PC-3 (cell line): ENCODE measurements at regions not wholly inside any gene's neighbourhood (a gene's known extent, or its start where the extent isn't known, plus 50 kb on each side); places are given as distances from the start of the nearest gene placed in this dataset.

Experiments used
- CTCF ChIP-seq: fragments of 300-600 bp; sonication (generic); conservative IDR thresholded peaks from 2 replicates; pipeline ENCODE4 v1.5.1; 2017; ENCODE audit warnings: antibody characterized with exemption, low read depth, mild to moderate bottlenecking, low read length
- EZH2 ChIP-seq: fragments of 300-600 bp; sonication (generic); IDR thresholded peaks from one replicate; pipeline ENCODE4 v1.6.1; 2017; ENCODE audit warnings: antibody characterized with exemption, mild to moderate bottlenecking, low read length; ENCODE audit not compliant: unreplicated experiment
- EZH2phosphoT487 ChIP-seq: fragments of 300-600 bp; sonication (generic); IDR thresholded peaks from 2 replicates; pipeline ENCODE4 v1.6.1; 2018; ENCODE audit warnings: mild to moderate bottlenecking, antibody characterized with exemption, low read length, borderline replicate concordance

DNA sequence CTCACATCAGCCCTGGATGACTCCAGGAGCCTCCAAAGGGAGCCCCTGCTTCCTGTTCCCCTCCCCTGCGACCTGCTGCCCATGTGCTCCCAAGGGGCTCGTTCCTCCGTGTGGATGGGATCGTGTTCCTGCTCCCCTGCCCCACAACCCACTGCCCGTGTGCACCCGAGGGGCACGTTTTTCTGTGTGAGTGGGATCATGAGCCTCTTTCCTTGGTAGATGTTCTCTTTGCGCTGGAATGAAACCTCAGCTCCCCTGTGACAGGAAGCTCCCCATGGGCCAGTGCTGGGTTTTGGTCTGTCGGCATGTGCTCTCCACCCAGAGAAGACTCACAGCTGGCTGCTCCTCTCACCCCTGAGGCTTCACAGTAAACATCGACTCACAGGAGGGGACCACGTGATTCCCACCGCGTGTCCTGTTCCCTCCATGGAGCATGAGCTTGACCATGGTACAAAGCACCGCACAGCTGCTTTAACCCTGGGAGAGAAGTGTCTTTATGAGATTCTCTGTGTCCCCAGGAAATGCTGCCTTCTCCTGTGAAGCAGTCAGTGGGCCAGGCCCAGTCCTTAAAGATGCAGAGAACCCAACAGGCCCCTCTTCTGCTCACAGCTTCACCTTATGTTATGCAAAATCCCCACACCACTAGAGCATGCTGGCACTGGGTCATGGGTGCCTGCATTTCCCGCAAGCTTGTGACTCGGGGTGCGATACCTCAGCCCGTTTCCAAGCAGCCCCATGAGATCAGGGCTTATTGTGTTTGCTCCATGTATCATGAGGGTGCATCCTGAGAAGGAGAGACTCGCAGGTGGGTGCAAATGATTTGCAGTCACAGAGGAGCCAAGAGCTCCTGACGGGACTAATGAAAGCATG, 215.1 kb downstream of the ERMARD start:
- TF ChIP-seq EZH2phosphoT487 = no peak
- no peak for TF ChIP-seq CTCF
- no peak for TF ChIP-seq EZH2
